ENCODE measurements at regions not wholly inside any gene's neighbourhood (a gene's known extent, or its start where the extent isn't known, plus 50 kb on each side); places are given as distances from the start of the nearest gene placed in this dataset.

- no peak for TF ChIP-seq CBX5 (IDR thresholded peaks at IDR 0.05; ENCODE audit: low read depth)
- no peak for TF ChIP-seq ATF2 (IDR thresholded peaks at IDR 0.05; ENCODE audit: low read length)
- TF ChIP-seq CREM (IDR thresholded peaks at IDR 0.05; ENCODE audit: low read depth) = no peak
- no peak for TF ChIP-seq TBL1XR1 (IDR thresholded peaks at IDR 0.05; ENCODE audit: low read depth, low read length)
- no peak for TF ChIP-seq SP1 (IDR thresholded peaks at IDR 0.05; ENCODE audit: low read depth, low read length)
- TF ChIP-seq YBX1 (IDR thresholded peaks at IDR 0.05) = no peak
- TF ChIP-seq PAX8 (IDR thresholded peaks at IDR 0.05) = no peak
- no peak for TF ChIP-seq SRF (IDR thresholded peaks at IDR 0.05; ENCODE audit: low read depth in 2 of 2, low read length in 2 of 2)
These were observed 1117.7 kb downstream of the CDH11 start for GRCh38 chr16:64004116-64004515.
